Activated CD8-positive, alpha-beta memory T cell treated with anti-CD3 and anti-CD28 coated beads, Interleukin-2, amount 50 U/mL, for 4 hours (primary cell): ENCODE measurements at regions not wholly inside any gene's neighbourhood (a gene's known extent, or its start where the extent isn't known, plus 50 kb on each side); places are given as distances from the start of the nearest gene placed in this dataset.
"Not testable (repeated sequence)": the region's sequence is repeated elsewhere in the genome, so short reads cannot be mapped to it uniquely, and the experiment has no call there.

ENCODE experiments used
- DNase-seq: peaks from one replicate; pipeline ENCODE4 v3.0.0-alpha.2; 2020

GRCh38 chr1:219020386-219020785 lies 153.3 kb upstream of the LYPLAL1 start:
- no peak for DNase-seq

DNA sequence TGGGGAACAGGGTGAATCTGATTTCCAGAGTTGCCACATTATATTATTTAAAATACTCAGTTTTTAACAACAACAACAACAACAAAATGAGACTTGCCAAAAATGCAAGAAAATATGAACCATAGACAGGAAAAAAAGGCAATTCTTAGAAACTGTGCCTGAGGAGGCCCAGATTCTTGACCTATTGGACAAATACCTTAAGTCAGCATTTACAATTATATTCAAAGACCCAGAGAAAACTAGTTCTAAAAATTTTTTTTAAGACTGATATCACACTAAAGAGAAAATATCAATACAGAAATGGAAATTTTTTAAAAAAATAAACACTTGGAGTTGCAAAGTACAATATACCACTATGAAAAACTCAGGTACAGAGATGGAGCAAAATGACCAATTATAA lies 152.8 kb upstream of the LYPLAL1 start:
- DNase-seq: no peak

GRCh38 chr1:219027146-219027673 lies 146.5 kb upstream of the LYPLAL1 start:
- DNase-seq: no peak

- DNase-seq: no peak
Observed at GRCh38 chr1:219031809-219032208, 141.9 kb upstream of the LYPLAL1 start.

DNA sequence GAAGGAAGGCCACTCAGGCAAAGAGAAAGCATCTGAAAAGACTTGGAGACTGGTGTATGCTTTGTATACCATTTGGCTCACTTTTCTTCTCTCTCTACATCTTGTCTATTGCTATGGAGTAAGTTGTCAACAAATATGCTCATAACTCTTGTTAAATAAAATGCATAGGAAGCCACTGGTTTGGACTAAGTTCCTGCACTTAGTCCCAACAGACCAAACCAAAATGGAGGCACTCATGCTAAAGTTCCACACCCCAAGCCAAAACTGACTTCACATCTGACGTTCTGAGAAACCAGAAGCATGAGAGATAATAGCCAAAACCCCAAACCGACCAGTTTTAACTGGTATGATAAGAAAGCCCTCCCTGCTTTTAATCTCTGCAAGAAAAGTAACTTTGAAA lies 135.3 kb upstream of the LYPLAL1 start:
- no peak for DNase-seq

- no peak for DNase-seq
Observed at GRCh38 chr1:219039017-219039681, 134.5 kb upstream of the LYPLAL1 start.

DNA sequence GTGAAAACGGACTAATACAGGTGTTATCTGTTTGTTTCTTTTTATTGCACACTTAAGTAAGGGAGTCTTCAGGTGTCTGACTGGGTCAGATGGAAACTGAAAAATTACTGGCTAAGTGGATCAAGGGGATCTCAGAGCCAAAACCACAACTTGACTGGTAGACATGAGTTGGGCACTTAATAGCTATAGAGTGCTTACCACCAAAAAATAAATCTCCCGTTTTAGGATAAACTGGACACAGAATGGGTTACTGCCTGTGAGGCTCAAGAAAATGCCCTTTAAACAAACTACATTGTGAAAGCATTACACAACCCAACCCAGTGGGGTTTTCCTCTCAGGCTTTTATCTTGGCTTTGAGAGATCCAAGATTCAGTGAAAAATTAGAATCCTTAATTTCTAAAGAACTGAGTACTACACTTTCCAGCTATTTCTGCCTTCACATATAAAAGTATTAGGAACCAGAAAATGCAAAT lies 134.0 kb upstream of the LYPLAL1 start:
- no peak for DNase-seq

GRCh38 chr1:219040291-219040690 lies 133.4 kb upstream of the LYPLAL1 start:
- no peak for DNase-seq

- no peak for DNase-seq
Observed at GRCh38 chr1:219041141-219041540, 132.5 kb upstream of the LYPLAL1 start.

GRCh38 chr1:219041818-219042217 lies 131.9 kb upstream of the LYPLAL1 start:
- DNase-seq: no peak

- no peak for DNase-seq
Observed at GRCh38 chr1:219042769-219043168, 130.9 kb upstream of the LYPLAL1 start.

DNA sequence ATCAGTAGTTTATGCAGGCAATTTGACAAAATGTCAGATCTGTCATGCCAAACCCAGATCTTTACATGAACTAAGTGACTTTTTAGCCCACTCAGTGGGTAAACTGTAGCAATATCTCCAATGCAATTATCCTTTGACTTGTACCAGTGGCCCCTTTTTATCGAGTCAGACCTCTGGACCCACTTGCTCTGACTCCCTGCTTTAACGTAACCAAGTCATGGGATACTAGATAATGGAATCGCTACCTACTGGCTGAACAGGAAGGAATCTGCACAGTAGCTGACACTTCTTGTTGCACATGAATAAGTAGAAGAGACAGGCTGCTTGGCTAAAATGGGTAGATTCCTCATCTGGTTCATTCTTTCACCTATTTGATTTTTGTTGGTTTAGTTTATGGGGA lies 128.4 kb upstream of the LYPLAL1 start:
- no peak for DNase-seq

- DNase-seq: no peak
Observed at GRCh38 chr1:219049501-219049900, 124.2 kb upstream of the LYPLAL1 start.

GRCh38 chr1:219050086-219050821 lies 123.4 kb upstream of the LYPLAL1 start:
- no peak for DNase-seq

GRCh38 chr1:219050822-219051125 lies 122.9 kb upstream of the LYPLAL1 start:
- DNase-seq: no peak

DNA sequence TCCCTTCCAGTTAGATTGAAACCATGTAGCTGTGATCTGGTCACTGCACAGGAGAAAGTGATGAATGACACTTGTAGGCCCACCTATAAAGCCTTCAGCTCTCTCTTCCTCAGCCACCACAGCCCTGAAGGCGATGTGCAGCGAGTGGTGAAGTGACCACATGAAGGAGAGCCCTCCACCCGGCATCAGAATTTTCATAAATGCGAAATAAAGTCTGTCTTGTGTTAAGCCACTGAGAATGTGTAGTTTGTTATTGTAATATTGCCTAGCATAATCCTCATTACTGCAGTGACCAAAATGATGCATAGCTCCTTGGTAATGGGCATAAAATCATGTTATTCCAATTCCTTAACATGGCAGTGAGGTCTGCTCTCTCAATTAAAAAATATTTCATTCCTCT lies 122.1 kb upstream of the LYPLAL1 start:
- no peak for DNase-seq

DNA sequence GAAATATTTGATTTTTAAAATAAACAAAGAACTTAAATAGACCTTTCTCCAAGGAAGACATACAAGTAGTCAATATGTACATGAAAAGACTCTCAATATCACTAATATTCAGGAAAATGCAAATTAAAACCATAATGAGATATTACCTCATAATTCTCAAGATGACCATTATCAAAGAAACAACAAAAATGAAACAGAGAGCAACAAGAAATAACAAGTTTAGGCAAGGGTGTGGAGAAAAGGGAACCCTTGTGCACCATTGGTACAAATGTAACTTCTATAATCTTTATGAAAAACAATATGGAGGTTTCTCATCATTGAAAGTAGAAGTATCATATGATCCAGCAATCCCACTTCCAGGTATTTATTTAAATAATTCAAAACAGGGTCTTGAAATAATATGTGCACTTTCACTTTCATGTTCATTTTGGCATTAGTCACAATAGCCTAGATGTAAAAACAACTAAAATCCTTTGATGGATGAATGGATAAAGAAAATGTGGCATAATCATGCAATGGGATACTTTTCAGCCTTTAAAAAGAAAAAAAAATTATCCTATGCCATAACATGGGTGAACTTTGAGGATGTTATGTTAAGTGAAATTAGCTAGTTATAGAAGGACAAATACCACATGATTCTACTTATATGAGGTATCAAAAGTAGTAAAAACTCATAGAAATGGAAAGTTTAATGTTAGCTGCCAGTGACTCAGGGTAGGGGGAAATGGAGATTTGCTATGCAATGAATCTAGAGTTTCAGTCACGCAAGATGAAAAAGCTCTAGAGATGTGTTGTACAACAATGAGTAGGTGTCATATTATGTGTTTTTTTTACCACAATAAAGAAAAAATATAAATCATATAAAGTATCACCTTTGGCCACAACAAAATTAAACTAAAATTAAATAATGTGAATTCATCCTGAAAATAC lies 114.5 kb upstream of the LYPLAL1 start:
- DNase-seq: no peak

DNA sequence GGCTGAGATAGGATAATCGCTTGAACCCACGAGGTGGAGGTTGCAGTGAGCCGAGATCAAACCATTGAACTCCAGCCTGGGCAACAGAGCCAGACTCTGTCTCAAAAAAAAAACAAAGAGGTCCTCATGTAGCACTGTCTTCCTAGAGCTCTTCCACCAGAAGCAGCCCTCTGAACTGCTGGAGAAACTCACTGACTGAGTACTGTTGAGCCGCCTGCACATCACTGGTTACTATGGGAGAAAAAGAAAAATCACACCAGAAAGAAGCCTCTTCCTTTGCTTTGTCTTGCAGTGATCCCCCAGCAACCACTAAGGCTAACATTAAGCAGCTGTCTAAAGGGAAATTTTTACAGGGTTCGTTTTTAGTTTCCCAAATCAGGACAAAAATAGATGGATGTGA lies 112.9 kb upstream of the LYPLAL1 start:
- no peak for DNase-seq

GRCh38 chr1:219062161-219062560 lies 111.5 kb upstream of the LYPLAL1 start:
- no peak for DNase-seq

DNA sequence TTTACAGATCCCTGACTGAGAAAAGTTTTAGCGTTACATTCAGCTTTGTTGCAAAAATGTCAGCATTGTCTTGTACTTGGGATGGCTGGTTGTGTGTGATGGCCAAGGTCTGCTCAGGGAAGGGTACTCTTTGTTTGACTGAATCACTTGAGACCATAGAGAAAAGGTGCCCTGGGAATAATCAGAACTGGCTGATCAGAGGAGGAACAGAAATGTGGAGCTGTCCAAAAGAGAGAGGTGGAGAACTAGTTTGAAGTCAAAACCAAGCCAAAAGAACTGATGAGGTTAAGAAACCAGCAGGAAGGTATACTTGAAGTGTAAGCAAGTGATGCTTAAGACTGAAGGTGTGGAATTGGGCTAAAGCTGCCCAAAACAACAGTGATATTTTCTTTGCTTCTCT lies 107.6 kb upstream of the LYPLAL1 start:
- DNase-seq: no peak

DNA sequence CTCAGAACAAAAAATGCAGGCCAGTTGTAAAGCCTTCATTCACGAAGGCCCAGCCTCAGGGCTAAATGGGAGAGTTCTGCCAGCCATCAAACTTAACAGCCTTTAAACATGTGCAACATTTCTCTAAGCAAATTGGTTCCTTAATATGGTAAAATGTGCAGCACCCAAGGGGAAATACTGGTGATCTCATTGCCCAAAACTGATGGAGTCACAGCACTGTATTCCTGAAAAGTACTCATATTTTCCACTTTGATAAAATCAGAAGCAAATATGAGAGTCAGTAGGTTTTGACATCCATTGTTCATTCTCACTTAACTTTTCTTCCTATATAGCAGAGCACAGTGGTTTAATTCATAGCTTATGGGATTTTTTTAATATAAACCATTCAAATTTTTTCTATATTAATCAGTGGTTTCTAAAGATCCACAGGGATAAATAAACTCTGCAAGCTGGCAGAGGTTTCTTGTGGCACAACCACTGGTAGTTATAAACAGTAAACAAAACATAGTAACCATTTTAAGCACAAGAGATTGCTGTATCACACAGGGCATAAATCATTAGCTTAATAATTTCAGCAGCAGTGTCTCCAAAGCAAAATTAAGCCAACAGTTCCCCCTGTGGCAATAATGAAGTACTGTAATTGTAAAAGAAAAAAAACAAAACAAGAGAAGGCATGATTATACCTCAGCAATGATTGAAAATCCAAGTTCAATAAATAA lies 106.9 kb upstream of the LYPLAL1 start:
- no peak for DNase-seq

DNA sequence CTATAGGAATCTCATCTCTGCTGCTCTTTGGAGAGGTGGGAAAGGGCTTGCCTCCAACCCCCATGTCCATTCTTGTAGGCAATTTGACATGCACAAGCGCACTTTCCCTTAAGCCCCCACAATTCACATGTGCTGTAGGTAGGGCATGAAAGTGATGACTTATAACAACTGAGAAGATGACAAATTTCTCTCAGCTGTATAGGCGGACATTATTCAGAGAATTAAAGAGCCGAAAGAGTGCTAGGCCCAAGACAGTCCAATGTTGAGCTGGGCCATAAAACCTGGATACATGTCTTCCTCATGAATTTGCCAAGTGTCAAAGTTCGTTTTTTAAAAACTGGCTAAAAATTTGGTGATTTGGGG lies 106.3 kb upstream of the LYPLAL1 start:
- no peak for DNase-seq

GRCh38 chr1:219070395-219070794 lies 103.3 kb upstream of the LYPLAL1 start:
- DNase-seq: not testable (repeated sequence)
